Smooth muscle cell (in vitro differentiated cells): ENCODE measurements at regions not wholly inside any gene's neighbourhood (a gene's known extent, or its start where the extent isn't known, plus 50 kb on each side); places are given as distances from the start of the nearest gene placed in this dataset.

Experiments used
- DNase-seq: peaks from one replicate; lab custom pipeline; 2025; ENCODE audit not compliant: unreplicated experiment; lab: John Stamatoyannopoulos, UW
- H2AFZ ChIP-seq: fragments of 200-600 bp; sonication (generic); 2 replicates; pipeline ENCODE4 v1.6.0; 2016; ENCODE audit warnings: antibody characterized with exemption, low read depth, mild to moderate bottlenecking
- H3F3A ChIP-seq: fragments of 200-600 bp; sonication (generic); 2 replicates; pipeline ENCODE4 v1.6.0; 2017; ENCODE audit warnings: antibody characterized with exemption, low read depth
- H3K27ac ChIP-seq: fragments of 200-600 bp; sonication (generic); 2 replicates; pipeline ENCODE4 v1.5.1; 2016; ENCODE audit warnings: low read depth, mild to moderate bottlenecking
- H3K27me3 ChIP-seq: fragments of 200-600 bp; sonication (generic); 2 replicates; pipeline ENCODE4 v1.6.1; 2016; ENCODE audit warnings: low read depth, mild to moderate bottlenecking
- H3K36me3 ChIP-seq: fragments of 200-600 bp; sonication (generic); 2 replicates; pipeline ENCODE4 v1.5.1; 2016; ENCODE audit warnings: low read depth
- H3K4me1 ChIP-seq: fragments of 200-600 bp; sonication (generic); 2 replicates; pipeline ENCODE4 v1.5.1; 2016; ENCODE audit warnings: low read depth
- H3K4me2 ChIP-seq: fragments of 200-600 bp; sonication (generic); 2 replicates; pipeline ENCODE4 v1.6.0; 2016; ENCODE audit warnings: mild to moderate bottlenecking
- H3K4me3 ChIP-seq: fragments of 200-600 bp; sonication (generic); 2 replicates; pipeline ENCODE4 v1.5.1; 2016; ENCODE audit warnings: mild to moderate bottlenecking
- H3K79me2 ChIP-seq: fragments of 200-600 bp; sonication (generic); 2 replicates; pipeline ENCODE4 v1.6.0; 2016; ENCODE audit warnings: low read depth, mild to moderate bottlenecking
- H3K9ac ChIP-seq: fragments of 200-600 bp; sonication (generic); 2 replicates; pipeline ENCODE4 v1.6.0; 2016; ENCODE audit warnings: low read depth
- H3K9me3 ChIP-seq: fragments of 200-600 bp; sonication (generic); replicated peaks from 2 replicates; pipeline ENCODE4 v1.5.1; 2016; ENCODE audit warnings: low read depth
- H4K20me1 ChIP-seq: fragments of 200-600 bp; sonication (generic); 2 replicates; pipeline ENCODE4 v1.6.0; 2016; ENCODE audit warnings: low read depth
- CTCF ChIP-seq: fragments of 200-600 bp; sonication (generic); IDR thresholded peaks from 2 replicates; pipeline ENCODE4 v1.5.1; 2017; ENCODE audit warnings: borderline replicate concordance, mild to moderate bottlenecking, antibody characterized with exemption; ENCODE audit not compliant: insufficient read depth, poor library complexity, severe bottlenecking
- WGBS: methylation state at CpG from one replicate; pipeline ENCODE4 v1.1.7; 2016; ENCODE audit warnings: low lambda C conversion rate; 5-methylcytosine and 5-hydroxymethylcytosine counted together

- no peak for DNase-seq
- no peaks in the 10 kb centered on the region for H3K9me3 ChIP-seq
- H3F3A ChIP-seq: no peaks in the 10 kb centered on the region
- no peaks in the 10 kb centered on the region for H4K20me1 ChIP-seq
- no peaks in the 10 kb centered on the region for H3K79me2 ChIP-seq
- TF ChIP-seq CTCF: no peak
- H2AFZ ChIP-seq: no peak overlapping the region
- H3K4me3 ChIP-seq: no peak overlapping the region
- no peak overlapping the region for H3K9ac ChIP-seq
- no peaks in the 10 kb centered on the region for H3K36me3 ChIP-seq
- no peaks in the 10 kb centered on the region for H3K27me3 ChIP-seq
- H3K4me2 ChIP-seq: no peak overlapping the region
- 94% methylated on average over 4 of the region's 4 CpGs for WGBS
- H3K27ac ChIP-seq: no peak overlapping the region
- H3K4me1 ChIP-seq: no peaks in the 10 kb centered on the region
These were observed 590.0 kb downstream of the BCOR start for GRCh38 chrX:39507617-39508299.

GRCh38 chrX:39508300-39508692 lies 589.5 kb downstream of the BCOR start:
- Histone ChIP-seq H3K9ac (no peak overlapping the region), H3K27ac (no peak overlapping the region), H3F3A (no peaks in the 10 kb centered on the region), H3K4me2 (no peak overlapping the region), H3K4me1 (no peaks in the 10 kb centered on the region), H3K27me3 (no peaks in the 10 kb centered on the region), H3K4me3 (no peak overlapping the region), H4K20me1 (no peaks in the 10 kb centered on the region), H3K79me2 (no peaks in the 10 kb centered on the region), H3K36me3 (no peaks in the 10 kb centered on the region), H3K9me3 (no peaks in the 10 kb centered on the region), H2AFZ (no peak overlapping the region)
- 90% methylated on average over 4 of the region's 4 CpGs for WGBS
- TF ChIP-seq CTCF: no peak
- no peak for DNase-seq

- no peaks in the 10 kb centered on the region for H3F3A ChIP-seq
- H3K9me3 ChIP-seq: no peaks in the 10 kb centered on the region
- TF ChIP-seq CTCF: no peak
- no peak overlapping the region for H3K4me2 ChIP-seq
- no peaks in the 10 kb centered on the region for H3K79me2 ChIP-seq
- no peak for DNase-seq
- no peak overlapping the region for H2AFZ ChIP-seq
- no peaks in the 10 kb centered on the region for H4K20me1 ChIP-seq
- H3K4me3 ChIP-seq: no peak overlapping the region
- WGBS: 100% methylated on average over 1 of the region's 1 CpG
- H3K4me1 ChIP-seq: no peaks in the 10 kb centered on the region
- H3K9ac ChIP-seq: no peak overlapping the region
- no peak overlapping the region for H3K27ac ChIP-seq
- no peaks in the 10 kb centered on the region for H3K36me3 ChIP-seq
- H3K27me3 ChIP-seq: no peaks in the 10 kb centered on the region
These were observed 588.6 kb downstream of the BCOR start for GRCh38 chrX:39509157-39509556.

GRCh38 chrX:39513836-39514235 lies 583.9 kb downstream of the BCOR start:
- Histone ChIP-seq H3K4me2 (no peak overlapping the region), H3K27ac (no peak overlapping the region), H3K27me3 (no peaks in the 10 kb centered on the region), H3K4me3 (no peak overlapping the region), H3F3A (no peaks in the 10 kb centered on the region), H4K20me1 (no peaks in the 10 kb centered on the region), H3K36me3 (no peaks in the 10 kb centered on the region), H3K4me1 (no peaks in the 10 kb centered on the region), H3K79me2 (no peaks in the 10 kb centered on the region), H3K9me3 (no peaks in the 10 kb centered on the region), H3K9ac (no peak overlapping the region), H2AFZ (no peak overlapping the region)
- no peak for TF ChIP-seq CTCF
- 75% methylated on average over 5 of the region's 5 CpGs for WGBS
- no peak for DNase-seq
